ENCODE measurements at regions not wholly inside any gene's neighbourhood (a gene's known extent, or its start where the extent isn't known, plus 50 kb on each side); places are given as distances from the start of the nearest gene placed in this dataset.

GRCh38 chr14:82411298-82411697 lies 877.6 kb upstream of the SEL1L start:
- no peak for TF ChIP-seq CTCF (IDR thresholded peaks at IDR 0.05; ENCODE audit: control insufficient read depth, insufficient read depth, low read depth, low read length, missing control alignments)
- no peak overlapping the region for H3K4me3 ChIP-seq (ENCODE audit: control insufficient read depth, low read depth, low read length)
- no peak for DNase-seq (ENCODE audit: low read depth)

DNA sequence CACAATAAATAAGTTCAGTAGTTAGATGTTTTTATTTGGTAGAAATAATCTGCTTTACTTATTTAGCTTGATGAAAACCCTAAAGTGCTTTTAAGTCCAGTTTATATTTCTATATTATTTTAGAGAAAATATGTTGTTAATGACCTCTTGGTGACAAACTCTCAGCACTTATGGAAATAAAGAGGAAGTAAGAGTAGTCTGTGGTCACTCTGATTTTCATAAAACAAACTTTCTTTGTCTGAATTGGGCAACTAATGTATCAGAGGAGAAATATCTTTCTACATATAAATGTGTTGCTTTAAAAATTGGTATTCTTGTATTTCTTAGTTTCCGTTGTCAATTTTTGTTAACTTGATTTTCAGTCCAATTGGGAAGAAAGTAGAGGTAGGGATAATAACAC lies 878.9 kb upstream of the SEL1L start:
- H3K4me3 ChIP-seq (ENCODE audit: control insufficient read depth, low read depth, low read length), result no peak overlapping the region
- no peak for TF ChIP-seq CTCF (IDR thresholded peaks at IDR 0.05; ENCODE audit: control insufficient read depth, insufficient read depth, low read depth, low read length, missing control alignments)
- DNase-seq (ENCODE audit: low read depth), result no peak

DNA sequence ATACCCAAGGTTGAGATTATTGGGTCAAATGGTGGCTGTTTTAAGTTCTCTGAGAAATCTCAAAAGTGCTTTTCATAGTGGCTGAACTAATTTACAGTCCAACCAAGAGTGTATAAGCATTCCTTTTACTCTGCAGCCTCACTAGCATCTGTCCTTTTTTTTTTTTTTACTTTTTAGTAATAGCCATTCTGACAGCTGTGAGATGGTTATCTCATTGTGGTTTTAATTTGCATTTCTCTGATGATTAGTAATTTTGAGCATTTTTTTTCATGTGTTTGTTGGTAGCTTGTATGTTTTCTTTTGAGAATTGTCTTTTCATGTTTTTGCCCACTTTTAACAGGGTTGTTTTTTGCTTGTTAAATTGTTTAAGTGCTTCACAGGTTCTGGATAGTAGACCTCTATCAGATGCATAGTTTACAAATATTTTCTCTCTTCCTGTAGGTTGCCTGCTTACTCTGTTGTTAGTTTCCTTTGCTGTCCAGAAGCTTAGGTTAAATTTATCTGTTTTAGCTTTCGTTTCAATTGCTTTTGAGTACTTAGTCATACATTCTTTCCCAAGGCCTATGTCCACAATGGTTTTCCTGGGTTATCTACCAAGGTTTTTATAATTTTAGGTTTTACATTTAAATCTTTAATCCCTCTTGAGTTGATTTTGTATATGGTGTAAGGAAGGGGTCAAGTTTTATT lies 881.3 kb upstream of the SEL1L start:
- TF ChIP-seq CTCF (IDR thresholded peaks at IDR 0.05; ENCODE audit: control insufficient read depth, insufficient read depth, low read depth, low read length, missing control alignments), result no peak
- no peak overlapping the region for H3K4me3 ChIP-seq (ENCODE audit: control insufficient read depth, low read depth, low read length)
- DNase-seq (ENCODE audit: low read depth), result no peak

DNA sequence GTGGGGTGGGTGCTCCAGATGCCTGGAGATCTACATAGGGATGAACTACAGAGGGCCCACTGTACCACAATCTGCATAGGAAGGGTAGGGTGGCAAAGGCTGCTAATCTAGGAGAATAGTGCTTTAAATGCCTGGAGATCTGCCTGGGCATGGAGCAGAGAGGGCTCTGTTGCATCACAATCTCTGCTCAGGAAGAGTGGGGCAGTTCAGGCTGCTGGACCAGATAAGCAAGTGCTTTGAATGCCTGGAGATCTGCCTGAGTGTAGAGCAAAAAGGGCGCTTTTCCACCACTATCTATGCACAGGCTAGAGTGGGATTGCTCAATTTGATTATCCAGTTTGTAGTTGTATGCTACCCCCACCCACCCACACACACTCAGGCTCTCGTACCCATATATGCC lies 886.3 kb upstream of the SEL1L start:
- DNase-seq (ENCODE audit: low read depth), result no peak
- no peak for TF ChIP-seq CTCF (IDR thresholded peaks at IDR 0.05; ENCODE audit: control insufficient read depth, insufficient read depth, low read depth, low read length, missing control alignments)
- H3K4me3 ChIP-seq (ENCODE audit: control insufficient read depth, low read depth, low read length), result no peak overlapping the region

GRCh38 chr14:82420871-82421270 lies 887.2 kb upstream of the SEL1L start:
- no peak overlapping the region for H3K4me3 ChIP-seq (ENCODE audit: control insufficient read depth, low read depth, low read length)
- no peak for TF ChIP-seq CTCF (IDR thresholded peaks at IDR 0.05; ENCODE audit: control insufficient read depth, insufficient read depth, low read depth, low read length, missing control alignments)

DNA sequence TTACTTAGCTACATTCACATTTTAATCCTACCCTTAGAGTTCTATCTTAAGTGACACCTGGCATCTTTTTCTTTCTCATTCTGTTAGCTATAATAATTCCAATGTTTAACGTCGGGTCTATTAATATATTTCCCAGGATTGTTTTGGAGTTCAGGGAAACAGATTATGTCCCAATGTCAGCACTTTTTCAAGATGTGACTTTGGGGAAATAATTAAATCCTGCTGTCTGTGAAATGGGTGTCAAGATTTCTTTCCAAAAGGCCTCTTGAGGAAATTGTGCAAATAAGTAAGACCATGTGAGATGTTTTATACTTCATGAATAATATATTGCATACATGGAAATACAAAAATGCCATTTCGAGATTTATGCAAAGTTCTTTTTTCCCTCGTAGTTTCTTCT lies 887.6 kb upstream of the SEL1L start:
- no peak for DNase-seq (ENCODE audit: low read depth)
- no peak overlapping the region for H3K4me3 ChIP-seq (ENCODE audit: control insufficient read depth, low read depth, low read length)
- no peak for TF ChIP-seq CTCF (IDR thresholded peaks at IDR 0.05; ENCODE audit: control insufficient read depth, insufficient read depth, low read depth, low read length, missing control alignments)

More at GRCh38 chr14:82420871-82421270, 887.2 kb upstream of the SEL1L start:
- DNase-seq (ENCODE audit: low read depth), result no peak
